ENCODE measurements at regions not wholly inside any gene's neighbourhood (a gene's known extent, or its start where the extent isn't known, plus 50 kb on each side); places are given as distances from the start of the nearest gene placed in this dataset.

DNA sequence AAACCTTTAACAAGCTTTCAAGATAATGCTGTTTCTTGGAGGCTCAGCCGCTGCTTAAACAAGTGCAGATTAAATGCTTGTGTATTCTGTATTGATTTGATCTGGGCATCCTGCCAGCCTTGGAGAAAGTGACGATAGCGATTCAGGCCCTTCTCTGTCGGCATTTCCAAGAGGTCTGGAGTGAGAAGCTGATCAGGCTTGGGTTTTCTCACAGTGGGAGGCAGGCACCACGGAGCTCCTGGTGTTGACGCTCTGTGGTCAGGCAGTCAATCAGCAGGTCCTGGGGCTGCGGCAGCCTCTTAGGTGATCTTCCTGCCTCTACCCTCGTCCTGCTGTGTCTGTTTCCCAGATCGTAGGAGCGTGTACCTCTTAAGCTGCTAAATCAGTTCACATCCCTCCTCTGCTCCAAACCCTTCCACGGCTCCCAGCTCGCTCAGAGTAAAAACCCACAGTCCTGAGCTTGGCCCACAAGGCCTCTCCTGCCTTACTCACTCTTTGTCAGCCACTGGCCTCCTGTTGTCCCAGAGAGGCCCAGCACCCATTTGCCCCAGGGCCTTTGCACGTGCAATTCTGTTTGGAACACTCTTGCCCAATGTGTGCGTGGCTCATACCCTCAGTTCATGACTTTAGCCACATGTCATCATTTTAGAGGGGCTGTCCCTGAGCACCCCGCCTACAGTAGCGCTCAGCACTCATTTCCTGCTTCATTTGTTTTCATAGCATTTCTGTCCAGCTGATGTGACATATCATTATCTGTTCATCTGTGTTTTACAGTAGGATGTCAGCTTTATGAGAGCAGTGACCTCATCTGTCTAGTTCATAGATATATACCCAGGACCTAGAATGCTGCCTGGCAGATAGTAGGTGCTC, 155.4 kb downstream of the AACS start:
- 54% methylated on average over 14 of the region's 16 CpGs for WGBS (ENCODE audit: insufficient coverage)
- no peaks in the 10 kb centered on the region for H3K9me3 ChIP-seq (ENCODE audit: control insufficient read depth, insufficient read depth, low read length)
- no peak overlapping the region for H3K4me3 ChIP-seq (ENCODE audit: low read depth, low read length)
- no peaks in the 10 kb centered on the region for H3K27me3 ChIP-seq (ENCODE audit: control insufficient read depth, insufficient read depth, low read length)
- H3K36me3 ChIP-seq (ENCODE audit: control insufficient read depth, insufficient read depth, low read length) = peaks cover 5% of the 10 kb centered on the region
- H3K4me1 ChIP-seq (ENCODE audit: control insufficient read depth, insufficient read depth, low read length) = peaks cover 24% of the 10 kb centered on the region
- H3K27ac ChIP-seq (ENCODE audit: low read depth, low read length) = peak overlapping the region; percentile 29
- DNase-seq (ENCODE audit: low read depth in 4 of 6, low spot score in 6 of 6) = peak in 5 of 6 donors; percentile 30 to 88 (median 43)

DNA sequence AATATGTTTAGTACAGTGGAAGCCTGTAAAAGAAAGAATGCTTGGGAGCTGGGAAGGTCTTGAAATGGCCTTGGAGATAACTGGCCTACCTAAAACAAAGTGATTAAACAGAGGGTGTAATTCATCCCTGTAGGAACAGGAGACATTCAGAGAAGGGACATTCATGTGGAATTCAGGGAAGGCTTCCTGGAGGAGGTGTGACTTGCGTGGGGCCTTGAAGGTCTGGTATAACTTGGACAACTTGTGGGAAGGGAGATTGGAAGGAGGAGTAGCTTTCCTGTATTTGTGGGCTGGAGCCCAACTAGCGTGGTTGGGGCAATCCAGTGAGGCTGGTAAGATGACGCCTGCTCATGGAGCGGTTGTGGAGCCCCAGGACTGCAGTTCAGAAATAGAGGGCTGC, 156.4 kb downstream of the AACS start:
- H3K27ac ChIP-seq (ENCODE audit: low read depth, low read length) = no peak overlapping the region

DNA sequence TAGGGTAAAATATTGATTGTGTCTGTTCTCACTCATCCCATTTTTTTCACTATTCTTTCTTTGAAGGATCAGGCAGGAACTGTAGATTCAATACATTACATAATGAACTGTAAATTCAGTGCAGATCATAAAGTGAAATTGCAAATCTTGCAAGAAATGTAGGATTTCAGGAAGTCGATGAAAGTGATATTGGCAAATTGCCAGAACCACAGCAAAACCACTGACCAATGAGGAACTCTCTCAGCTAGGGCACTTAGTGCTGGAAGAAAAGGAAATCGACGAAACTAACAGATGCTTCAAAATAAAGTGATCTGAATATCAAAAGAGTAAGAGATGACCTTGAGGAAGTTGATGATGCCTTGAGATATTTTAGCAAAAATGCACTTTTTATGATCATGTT, 157.6 kb downstream of the AACS start:
- H3K4me3 ChIP-seq (ENCODE audit: low read depth, low read length) = no peak overlapping the region

More for the DNA sequence above, 156.4 kb downstream of the AACS start:
- Histone ChIP-seq H3K27me3 (ENCODE audit: control insufficient read depth, insufficient read depth, low read length) (no peaks in the 10 kb centered on the region), H3K9me3 (ENCODE audit: control insufficient read depth, insufficient read depth, low read length) (no peaks in the 10 kb centered on the region), H3K36me3 (ENCODE audit: control insufficient read depth, insufficient read depth, low read length) (peaks cover 5% of the 10 kb centered on the region), H3K4me1 (ENCODE audit: control insufficient read depth, insufficient read depth, low read length) (peaks cover 23% of the 10 kb centered on the region), H3K4me3 (ENCODE audit: low read depth, low read length) (no peak overlapping the region)
- DNase-seq (ENCODE audit: low read depth in 4 of 6, low spot score in 6 of 6) = no peak
- 95% methylated on average over 4 of the region's 4 CpGs for WGBS (ENCODE audit: insufficient coverage)

DNA sequence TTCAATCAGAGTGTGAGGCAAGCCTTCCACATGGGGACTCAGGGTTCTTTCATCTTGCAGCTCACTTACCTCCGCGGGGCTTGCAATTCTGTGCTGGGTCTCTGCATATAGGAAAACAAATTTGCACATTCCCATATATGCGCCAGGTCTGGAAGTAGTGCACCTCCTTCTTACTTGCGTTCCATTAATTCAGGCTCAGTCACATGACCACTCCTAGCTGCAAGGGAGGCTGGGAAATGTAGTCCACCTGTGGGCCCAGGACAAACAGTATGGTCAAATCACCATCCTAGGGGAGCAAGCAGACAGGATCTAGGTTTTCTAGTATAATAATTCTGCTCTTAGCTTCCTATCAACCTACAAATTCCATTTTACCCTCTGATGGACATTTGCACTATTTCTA, 160.4 kb downstream of the AACS start:
- WGBS (ENCODE audit: insufficient coverage) = 97% methylated on average over 3 of the region's 4 CpGs
- DNase-seq (ENCODE audit: low read depth in 4 of 6, low spot score in 6 of 6) = no peak
- no peaks in the 10 kb centered on the region for H3K27me3 ChIP-seq (ENCODE audit: control insufficient read depth, insufficient read depth, low read length)
- no peaks in the 10 kb centered on the region for H3K9me3 ChIP-seq (ENCODE audit: control insufficient read depth, insufficient read depth, low read length)
- H3K27ac ChIP-seq (ENCODE audit: low read depth, low read length) = no peak overlapping the region
- H3K4me3 ChIP-seq (ENCODE audit: low read depth, low read length) = no peak overlapping the region
- H3K4me1 ChIP-seq (ENCODE audit: control insufficient read depth, insufficient read depth, low read length) = peaks cover 8% of the 10 kb centered on the region
- peaks cover 7% of the 10 kb centered on the region for H3K36me3 ChIP-seq (ENCODE audit: control insufficient read depth, insufficient read depth, low read length)

More for the DNA sequence above, 157.6 kb downstream of the AACS start:
- 83% methylated on average over 2 of the region's 3 CpGs for WGBS (ENCODE audit: insufficient coverage)
- H3K4me1 ChIP-seq (ENCODE audit: control insufficient read depth, insufficient read depth, low read length) = peaks cover 20% of the 10 kb centered on the region
- no peaks in the 10 kb centered on the region for H3K9me3 ChIP-seq (ENCODE audit: control insufficient read depth, insufficient read depth, low read length)
- H3K27me3 ChIP-seq (ENCODE audit: control insufficient read depth, insufficient read depth, low read length) = no peaks in the 10 kb centered on the region
- no peak overlapping the region for H3K27ac ChIP-seq (ENCODE audit: low read depth, low read length)
- H3K36me3 ChIP-seq (ENCODE audit: control insufficient read depth, insufficient read depth, low read length) = peaks cover 5% of the 10 kb centered on the region
- no peak for DNase-seq (ENCODE audit: low read depth in 4 of 6, low spot score in 6 of 6)

DNA sequence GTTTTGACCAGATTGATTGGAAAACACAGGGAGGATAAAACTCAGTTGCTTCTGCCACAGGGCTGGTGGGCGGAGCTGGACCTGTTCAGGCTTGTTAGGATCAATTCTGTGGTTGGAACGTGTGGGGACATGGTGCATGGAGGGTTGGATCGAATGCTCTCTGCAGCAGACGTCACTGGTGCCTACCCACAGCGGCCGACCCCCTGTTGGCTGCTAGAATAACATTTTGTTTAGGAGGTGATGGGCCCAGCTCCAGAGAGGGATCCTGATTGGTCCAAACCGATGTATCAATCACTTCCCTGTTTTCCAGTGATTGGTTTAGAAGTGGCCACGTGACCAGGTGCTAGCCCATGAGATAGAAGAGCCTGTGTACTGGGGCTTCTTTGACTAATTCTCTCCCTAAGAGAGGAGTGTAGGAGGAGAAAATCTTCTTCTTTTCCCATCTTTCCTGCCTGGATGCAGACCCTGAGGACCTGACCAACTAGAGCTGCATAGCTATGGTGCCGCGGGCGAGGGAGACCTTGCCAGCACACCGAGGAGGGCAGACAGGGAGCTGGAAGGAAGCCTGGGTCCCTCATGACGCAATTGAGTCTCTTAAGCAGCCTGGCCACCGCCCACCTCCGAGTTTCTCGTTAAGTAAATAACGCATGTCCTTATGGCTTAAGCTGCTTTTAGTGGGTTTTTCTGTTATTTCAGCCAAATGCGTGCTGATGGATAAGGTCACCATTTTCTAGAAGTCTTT, 163.5 kb downstream of the AACS start:
- Histone ChIP-seq H3K4me3 (ENCODE audit: low read depth, low read length) (no peak overlapping the region), H3K36me3 (ENCODE audit: control insufficient read depth, insufficient read depth, low read length) (peaks cover 9% of the 10 kb centered on the region), H3K4me1 (ENCODE audit: control insufficient read depth, insufficient read depth, low read length) (peaks cover 6% of the 10 kb centered on the region), H3K9me3 (ENCODE audit: control insufficient read depth, insufficient read depth, low read length) (no peaks in the 10 kb centered on the region), H3K27me3 (ENCODE audit: control insufficient read depth, insufficient read depth, low read length) (no peaks in the 10 kb centered on the region), H3K27ac (ENCODE audit: low read depth, low read length) (no peak overlapping the region)
- no peak for DNase-seq (ENCODE audit: low read depth in 4 of 6, low spot score in 6 of 6)
- 69% methylated on average over 9 of the region's 18 CpGs for WGBS (ENCODE audit: insufficient coverage)

DNA sequence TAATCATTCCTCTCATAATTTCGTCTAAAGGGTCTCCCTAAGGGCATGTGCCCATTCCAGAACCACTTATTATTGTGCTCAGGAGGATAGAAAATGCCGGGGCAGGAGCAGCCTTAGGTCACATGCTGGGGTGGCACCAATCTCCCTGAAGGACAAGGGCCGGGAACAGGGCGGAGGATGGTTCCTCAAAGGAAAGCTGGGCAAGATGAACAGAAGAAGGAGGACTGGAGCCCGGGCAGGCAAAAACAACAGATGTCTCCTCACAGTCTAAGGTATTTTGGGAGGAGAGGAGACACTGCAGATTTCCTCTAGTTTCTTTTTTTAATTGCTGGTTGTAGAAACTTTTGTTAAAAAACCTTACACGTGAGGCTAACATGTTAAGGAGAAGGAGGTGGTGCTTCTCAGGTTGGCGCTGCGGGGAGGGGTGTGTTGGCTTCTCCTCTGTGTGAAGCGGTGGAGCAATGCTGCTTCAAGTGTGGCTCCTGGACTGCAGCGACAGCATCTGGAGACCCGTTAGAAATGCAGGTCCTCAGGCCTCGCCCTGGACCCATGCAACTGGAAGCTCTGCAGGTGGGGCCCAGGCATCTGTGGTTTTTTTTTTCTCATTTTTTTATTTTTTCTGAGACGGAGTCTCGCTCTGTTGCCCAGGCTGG, 164.8 kb downstream of the AACS start:
- Histone ChIP-seq H3K36me3 (ENCODE audit: control insufficient read depth, insufficient read depth, low read length) (peaks cover 9% of the 10 kb centered on the region), H3K9me3 (ENCODE audit: control insufficient read depth, insufficient read depth, low read length) (no peaks in the 10 kb centered on the region), H3K4me1 (ENCODE audit: control insufficient read depth, insufficient read depth, low read length) (peaks cover 6% of the 10 kb centered on the region), H3K27me3 (ENCODE audit: control insufficient read depth, insufficient read depth, low read length) (no peaks in the 10 kb centered on the region), H3K27ac (ENCODE audit: low read depth, low read length) (no peak overlapping the region), H3K4me3 (ENCODE audit: low read depth, low read length) (no peak overlapping the region)
- DNase-seq (ENCODE audit: low read depth in 4 of 6, low spot score in 6 of 6) = no peak
- 93% methylated on average over 12 of the region's 14 CpGs for WGBS (ENCODE audit: insufficient coverage)

DNA sequence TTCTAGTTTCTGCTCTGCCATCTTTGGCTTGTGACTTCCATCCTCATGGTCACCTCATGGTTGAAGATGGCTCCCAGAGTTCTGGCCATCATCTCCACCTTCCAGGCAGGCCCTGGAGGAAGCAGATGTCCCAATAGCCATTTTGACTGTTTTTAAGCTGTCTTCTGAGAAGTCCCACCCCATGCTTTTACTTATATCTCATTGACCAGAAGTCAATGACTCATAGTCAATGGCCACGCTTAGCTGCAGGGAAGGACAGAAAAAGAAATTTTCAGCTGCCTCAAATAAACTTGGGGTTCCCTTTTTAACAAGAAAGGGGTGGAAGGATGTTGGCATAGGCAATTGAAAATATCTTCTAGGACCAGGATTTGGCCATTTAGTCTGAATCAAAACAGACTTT, 168.1 kb downstream of the AACS start:
- WGBS (ENCODE audit: insufficient coverage) = no CpG with 5 or more reads among the region's 1 CpG

DNA sequence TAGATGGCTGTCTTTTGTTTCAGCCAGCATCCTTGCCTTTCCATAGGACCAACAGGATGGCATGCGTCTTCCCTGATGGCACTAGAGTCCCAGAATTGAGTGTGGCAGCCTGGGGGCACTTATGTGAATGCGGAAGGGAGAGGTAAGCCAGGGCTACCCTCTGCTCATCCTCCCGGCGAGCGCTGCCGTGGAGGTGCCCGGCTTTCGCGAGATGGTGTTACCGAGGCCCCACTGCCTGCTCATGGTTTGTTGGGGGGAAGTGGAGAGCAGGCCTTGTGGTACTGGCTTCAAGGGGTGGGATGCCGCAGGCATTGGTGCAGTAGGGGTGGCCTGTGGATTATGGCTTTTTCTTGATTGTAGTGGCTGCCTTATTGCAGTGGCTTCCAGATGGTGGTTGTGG, 174.3 kb downstream of the AACS start:
- Histone ChIP-seq H3K9me3 (ENCODE audit: control insufficient read depth, insufficient read depth, low read length) (no peaks in the 10 kb centered on the region), H3K27me3 (ENCODE audit: control insufficient read depth, insufficient read depth, low read length) (no peaks in the 10 kb centered on the region), H3K27ac (ENCODE audit: low read depth, low read length) (no peak overlapping the region), H3K4me1 (ENCODE audit: control insufficient read depth, insufficient read depth, low read length) (peaks cover 5% of the 10 kb centered on the region), H3K36me3 (ENCODE audit: control insufficient read depth, insufficient read depth, low read length) (peaks cover 3% of the 10 kb centered on the region), H3K4me3 (ENCODE audit: low read depth, low read length) (no peak overlapping the region)
- WGBS (ENCODE audit: insufficient coverage) = 99% methylated on average over 10 of the region's 11 CpGs
- no peak for DNase-seq (ENCODE audit: low read depth in 4 of 6, low spot score in 6 of 6)

More for the DNA sequence above, 168.1 kb downstream of the AACS start:
- DNase-seq (ENCODE audit: low read depth in 4 of 6, low spot score in 6 of 6) = no peak
- H3K4me1 ChIP-seq (ENCODE audit: control insufficient read depth, insufficient read depth, low read length) = no peaks in the 10 kb centered on the region
- no peaks in the 10 kb centered on the region for H3K9me3 ChIP-seq (ENCODE audit: control insufficient read depth, insufficient read depth, low read length)
- H3K27me3 ChIP-seq (ENCODE audit: control insufficient read depth, insufficient read depth, low read length) = no peaks in the 10 kb centered on the region
- no peak overlapping the region for H3K4me3 ChIP-seq (ENCODE audit: low read depth, low read length)
- no peak overlapping the region for H3K27ac ChIP-seq (ENCODE audit: low read depth, low read length)
- peaks cover 7% of the 10 kb centered on the region for H3K36me3 ChIP-seq (ENCODE audit: control insufficient read depth, insufficient read depth, low read length)

DNA sequence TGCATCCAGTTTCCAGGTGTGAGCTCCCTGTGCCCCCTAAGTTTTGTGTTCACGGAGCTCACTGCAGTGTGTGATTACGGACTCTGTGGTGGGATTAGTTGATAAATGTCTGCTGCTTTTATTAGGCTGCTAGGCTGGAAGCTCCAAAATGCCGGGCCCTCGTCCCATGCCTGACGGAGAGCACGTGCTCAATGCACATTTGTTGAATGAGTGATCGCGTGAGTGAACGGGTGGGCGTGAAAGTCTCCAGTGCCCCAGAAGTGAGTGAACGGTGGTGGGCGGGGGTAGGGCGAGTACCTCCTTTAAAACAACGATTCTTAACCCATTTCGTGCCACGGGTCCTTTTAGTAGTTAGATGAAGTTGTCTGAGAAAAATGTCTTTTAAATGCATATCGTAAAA, 175.5 kb downstream of the AACS start:
- Histone ChIP-seq H3K9me3 (ENCODE audit: control insufficient read depth, insufficient read depth, low read length) (no peaks in the 10 kb centered on the region), H3K4me1 (ENCODE audit: control insufficient read depth, insufficient read depth, low read length) (peaks cover 17% of the 10 kb centered on the region), H3K36me3 (ENCODE audit: control insufficient read depth, insufficient read depth, low read length) (peaks cover 3% of the 10 kb centered on the region), H3K27me3 (ENCODE audit: control insufficient read depth, insufficient read depth, low read length) (no peaks in the 10 kb centered on the region), H3K4me3 (ENCODE audit: low read depth, low read length) (no peak overlapping the region), H3K27ac (ENCODE audit: low read depth, low read length) (no peak overlapping the region)
- no peak for DNase-seq (ENCODE audit: low read depth in 4 of 6, low spot score in 6 of 6)
- WGBS (ENCODE audit: insufficient coverage) = 56% methylated on average over 9 of the region's 17 CpGs

Measured in spinal cord (tissue), 9 donors.